ENCODE measurements at regions not wholly inside any gene's neighbourhood (a gene's known extent, or its start where the extent isn't known, plus 50 kb on each side); places are given as distances from the start of the nearest gene placed in this dataset.

- no peak for DNase-seq
- Histone ChIP-seq H3K9ac (ENCODE audit: low read depth in 2 of 2, low read length in 2 of 2) (no peak overlapping the region), H3K27me3 (no peaks in the 10 kb centered on the region), H3K36me3 (no peaks in the 10 kb centered on the region), H3K4me3 (no peak overlapping the region), H3K4me1 (no peaks in the 10 kb centered on the region), H3K27ac (no peak overlapping the region), H3K9me3 (no peaks in the 10 kb centered on the region)
- intact Hi-C loops (cut with DNase I) = no loop called here
- TF ChIP-seq CTCF (IDR thresholded peaks at IDR 0.05) = no peak
Measured at GRCh38 chrX:20720954-20721626, 454.4 kb upstream of the RPS6KA3 start.

- no peak for TF ChIP-seq CTCF (IDR thresholded peaks at IDR 0.05)
- intact Hi-C loops (cut with DNase I) = no loop called here
- DNase-seq = no peak
- H3K27ac ChIP-seq = no peak overlapping the region
- no peak overlapping the region for H3K9ac ChIP-seq (ENCODE audit: low read depth in 2 of 2, low read length in 2 of 2)
- no peak overlapping the region for H3K4me3 ChIP-seq
- H3K36me3 ChIP-seq = no peaks in the 10 kb centered on the region
- no peaks in the 10 kb centered on the region for H3K27me3 ChIP-seq
- H3K9me3 ChIP-seq = no peaks in the 10 kb centered on the region
- H3K4me1 ChIP-seq = no peaks in the 10 kb centered on the region
Measured at GRCh38 chrX:20718592-20719380, 452.1 kb upstream of the RPS6KA3 start.

- no peak overlapping the region for H3K4me3 ChIP-seq
- no peaks in the 10 kb centered on the region for H3K27me3 ChIP-seq
- DNase-seq = no peak
- intact Hi-C loops (cut with DNase I) = no loop called here
- no peaks in the 10 kb centered on the region for H3K36me3 ChIP-seq
- no peak for TF ChIP-seq CTCF (IDR thresholded peaks at IDR 0.05)
- no peaks in the 10 kb centered on the region for H3K4me1 ChIP-seq
- H3K27ac ChIP-seq = no peak overlapping the region
- H3K9ac ChIP-seq (ENCODE audit: low read depth in 2 of 2, low read length in 2 of 2) = no peak overlapping the region
- no peaks in the 10 kb centered on the region for H3K9me3 ChIP-seq
Measured at GRCh38 chrX:20715176-20715575, 448.5 kb upstream of the RPS6KA3 start.

- Histone ChIP-seq H3K27ac (no peak overlapping the region), H3K27me3 (no peaks in the 10 kb centered on the region), H3K36me3 (no peaks in the 10 kb centered on the region), H3K9ac (ENCODE audit: low read depth in 2 of 2, low read length in 2 of 2) (no peak overlapping the region), H3K4me1 (no peaks in the 10 kb centered on the region), H3K9me3 (no peaks in the 10 kb centered on the region), H3K4me3 (no peak overlapping the region)
- intact Hi-C loops (cut with DNase I) = no loop called here
- TF ChIP-seq CTCF (IDR thresholded peaks at IDR 0.05) = no peak
- no peak for DNase-seq
Measured at GRCh38 chrX:20712811-20713210, 446.1 kb upstream of the RPS6KA3 start.

- no peaks in the 10 kb centered on the region for H3K36me3 ChIP-seq
- TF ChIP-seq CTCF (IDR thresholded peaks at IDR 0.05) = no peak
- no peak overlapping the region for H3K4me3 ChIP-seq
- H3K4me1 ChIP-seq = no peaks in the 10 kb centered on the region
- no peaks in the 10 kb centered on the region for H3K9me3 ChIP-seq
- intact Hi-C loops (cut with DNase I) = no loop called here
- H3K27ac ChIP-seq = no peak overlapping the region
- DNase-seq = no peak
- H3K9ac ChIP-seq (ENCODE audit: low read depth in 2 of 2, low read length in 2 of 2) = no peak overlapping the region
- no peaks in the 10 kb centered on the region for H3K27me3 ChIP-seq
Measured at GRCh38 chrX:20711366-20711765, 444.7 kb upstream of the RPS6KA3 start.

Measured in colonic mucosa (tissue), 4 donors.